ENCODE measurements at regions not wholly inside any gene's neighbourhood (a gene's known extent, or its start where the extent isn't known, plus 50 kb on each side); places are given as distances from the start of the nearest gene placed in this dataset.

DNA sequence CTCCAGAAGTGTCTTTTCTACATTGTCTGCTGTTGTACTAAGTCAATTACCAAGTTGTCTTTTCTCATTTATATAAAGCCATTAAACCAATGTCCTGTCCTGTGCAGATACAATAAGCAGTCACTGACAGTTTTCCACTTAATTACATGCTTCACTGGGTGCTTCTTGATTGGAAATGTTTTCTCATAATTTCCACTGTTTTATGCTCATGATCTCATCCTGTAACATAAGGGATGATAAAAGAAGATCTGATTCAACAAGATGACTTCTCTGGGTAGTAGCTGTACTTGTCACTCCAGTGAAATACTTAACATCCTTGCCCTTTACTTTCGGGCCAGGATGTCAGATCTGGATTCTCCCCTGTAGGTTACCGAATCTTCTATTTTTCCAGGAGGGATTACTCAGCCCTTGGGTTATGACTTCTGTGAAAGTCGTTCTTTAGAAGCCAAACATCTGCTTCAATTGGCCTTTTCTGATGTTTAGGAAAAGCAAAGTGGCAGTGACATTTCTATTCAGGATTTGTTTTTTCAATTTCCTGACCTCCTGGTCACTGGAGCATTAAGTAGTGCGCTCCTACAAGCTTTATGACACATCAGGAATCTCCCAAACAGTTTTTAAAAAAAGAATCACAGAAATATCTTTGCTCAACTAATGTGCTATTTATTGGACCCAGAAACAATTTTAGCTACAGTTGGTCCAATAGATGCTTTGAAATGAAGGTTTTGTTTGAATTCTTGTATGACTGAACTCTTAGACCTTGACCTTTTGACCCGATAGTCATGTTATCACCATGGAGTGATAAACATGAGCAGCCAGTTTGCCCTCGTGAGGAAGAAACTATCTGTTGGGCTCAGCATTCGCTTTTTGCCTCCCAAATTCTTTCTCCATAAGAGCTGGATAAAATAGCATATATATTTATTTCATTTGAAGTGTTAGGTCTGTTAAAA, 234.5 kb upstream of the SSTR1 start:
- Histone ChIP-seq H3K4me1 (ENCODE audit: control insufficient read depth in 1 of 2, insufficient read depth in 2 of 2, low read length in 2 of 2) (no peaks in the 10 kb centered on the region), H2AFZ (ENCODE audit: insufficient read depth, low read depth, low read length, poor library complexity, severe bottlenecking) (no peak overlapping the region), H4K20me1 (ENCODE audit: insufficient read depth, low read length) (no peaks in the 10 kb centered on the region), H3K4me3 (replicated peaks in 1 of 3; ENCODE audit: low read depth in 2 of 3, low read length in 3 of 3) (no peak overlapping the region), H3K27me3 (ENCODE audit: control insufficient read depth in 2 of 2, insufficient read depth in 2 of 2, low read length in 2 of 2) (no peaks in the 10 kb centered on the region), H3K36me3 (replicated peaks in 1 of 2; ENCODE audit: control insufficient read depth in 1 of 2, insufficient read depth in 2 of 2, low read length in 2 of 2) (no peaks in the 10 kb centered on the region), H3K79me2 (ENCODE audit: insufficient read depth, low read length) (no peaks in the 10 kb centered on the region), H3K9ac (ENCODE audit: insufficient read depth, low read length, poor library complexity, severe bottlenecking) (no peak overlapping the region), H3K4me2 (replicated peaks; ENCODE audit: extremely low read depth, low read length, poor library complexity, severe bottlenecking) (no peak overlapping the region), H3K27ac (ENCODE audit: low read depth in 1 of 2, low read length in 2 of 2) (no peak overlapping the region), H3K9me3 (replicated peaks in 1 of 2; ENCODE audit: control insufficient read depth in 1 of 2, insufficient read depth in 1 of 2, low read length in 2 of 2) (no peaks in the 10 kb centered on the region)
- no peaks in the 10 kb centered on the region for H3K36me3 Mint-ChIP-seq
- no peaks in the 10 kb centered on the region for H3K4me1 Mint-ChIP-seq
- H3K27ac Mint-ChIP-seq, result no peak overlapping the region
- intact Hi-C loops (cut with micrococcal nuclease), result no loop called here
- no peak for DNase-seq
- TF ChIP-seq, protein P1, sequence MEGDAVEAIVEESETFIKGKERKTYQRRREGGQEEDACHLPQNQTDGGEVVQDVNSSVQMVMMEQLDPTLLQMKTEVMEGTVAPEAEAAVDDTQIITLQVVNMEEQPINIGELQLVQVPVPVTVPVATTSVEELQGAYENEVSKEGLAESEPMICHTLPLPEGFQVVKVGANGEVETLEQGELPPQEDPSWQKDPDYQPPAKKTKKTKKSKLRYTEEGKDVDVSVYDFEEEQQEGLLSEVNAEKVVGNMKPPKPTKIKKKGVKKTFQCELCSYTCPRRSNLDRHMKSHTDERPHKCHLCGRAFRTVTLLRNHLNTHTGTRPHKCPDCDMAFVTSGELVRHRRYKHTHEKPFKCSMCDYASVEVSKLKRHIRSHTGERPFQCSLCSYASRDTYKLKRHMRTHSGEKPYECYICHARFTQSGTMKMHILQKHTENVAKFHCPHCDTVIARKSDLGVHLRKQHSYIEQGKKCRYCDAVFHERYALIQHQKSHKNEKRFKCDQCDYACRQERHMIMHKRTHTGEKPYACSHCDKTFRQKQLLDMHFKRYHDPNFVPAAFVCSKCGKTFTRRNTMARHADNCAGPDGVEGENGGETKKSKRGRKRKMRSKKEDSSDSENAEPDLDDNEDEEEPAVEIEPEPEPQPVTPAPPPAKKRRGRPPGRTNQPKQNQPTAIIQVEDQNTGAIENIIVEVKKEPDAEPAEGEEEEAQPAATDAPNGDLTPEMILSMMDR (IDR thresholded peaks at IDR 0.05), result no peak
- H3K27me3 Mint-ChIP-seq (ENCODE audit: low read depth in 3 of 3), result peaks cover 0 to 1% (median 0%) of the 10 kb centered on the region in 3 donors
- peaks cover 0 to 4% (median 4%) of the 10 kb centered on the region in 7 donors for H3K9me3 Mint-ChIP-seq
- WGBS (ENCODE audit: insufficient coverage), result 73% methylated on average over 3 of the region's 7 CpGs
- no peak overlapping the region for H3K4me3 Mint-ChIP-seq

DNA sequence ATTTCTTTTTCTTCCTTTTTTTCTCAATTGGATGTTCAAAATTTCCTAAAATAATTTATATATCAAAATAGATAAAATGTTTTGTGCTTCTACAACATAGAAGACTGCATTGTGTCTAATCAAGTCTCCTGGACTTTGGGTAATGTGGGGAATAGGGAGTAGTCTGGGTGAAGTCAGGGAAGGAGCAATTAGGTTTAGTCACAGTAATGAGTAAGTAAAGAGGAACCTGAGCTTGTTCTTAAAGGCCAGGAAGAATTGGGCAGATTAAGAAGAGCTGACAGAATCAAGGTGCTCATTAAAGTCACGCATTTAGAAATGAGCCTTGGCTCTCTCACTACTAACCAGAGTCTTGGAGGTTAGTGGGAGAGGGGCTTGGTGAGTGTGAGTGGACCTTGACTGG, 233.3 kb upstream of the SSTR1 start:
- Histone ChIP-seq H3K9ac (ENCODE audit: insufficient read depth, low read length, poor library complexity, severe bottlenecking) (no peak overlapping the region), H3K36me3 (replicated peaks in 1 of 2; ENCODE audit: control insufficient read depth in 1 of 2, insufficient read depth in 2 of 2, low read length in 2 of 2) (no peaks in the 10 kb centered on the region), H3K79me2 (ENCODE audit: insufficient read depth, low read length) (no peaks in the 10 kb centered on the region), H3K9me3 (replicated peaks in 1 of 2; ENCODE audit: control insufficient read depth in 1 of 2, insufficient read depth in 1 of 2, low read length in 2 of 2) (no peaks in the 10 kb centered on the region), H3K27me3 (ENCODE audit: control insufficient read depth in 2 of 2, insufficient read depth in 2 of 2, low read length in 2 of 2) (no peaks in the 10 kb centered on the region), H3K4me3 (replicated peaks in 1 of 3; ENCODE audit: low read depth in 2 of 3, low read length in 3 of 3) (no peak overlapping the region), H3K27ac (ENCODE audit: low read depth in 1 of 2, low read length in 2 of 2) (no peak overlapping the region), H4K20me1 (ENCODE audit: insufficient read depth, low read length) (no peaks in the 10 kb centered on the region), H3K4me1 (ENCODE audit: control insufficient read depth in 1 of 2, insufficient read depth in 2 of 2, low read length in 2 of 2) (no peaks in the 10 kb centered on the region), H2AFZ (ENCODE audit: insufficient read depth, low read depth, low read length, poor library complexity, severe bottlenecking) (no peak overlapping the region), H3K4me2 (replicated peaks; ENCODE audit: extremely low read depth, low read length, poor library complexity, severe bottlenecking) (no peak overlapping the region)
- H3K27me3 Mint-ChIP-seq (ENCODE audit: low read depth in 3 of 3), result peaks cover 0 to 1% (median 0%) of the 10 kb centered on the region in 3 donors
- no CpG with 5 or more reads among the region's 1 CpG for WGBS (ENCODE audit: insufficient coverage)
- H3K4me3 Mint-ChIP-seq, result no peak overlapping the region
- intact Hi-C loops (cut with micrococcal nuclease), result no loop called here
- DNase-seq, result no peak
- TF ChIP-seq, protein P1 (IDR thresholded peaks at IDR 0.05), result no peak
- H3K9me3 Mint-ChIP-seq, result peaks cover under 1 to 7% (median 3%) of the 10 kb centered on the region in 7 donors
- H3K27ac Mint-ChIP-seq, result no peak overlapping the region
- no peaks in the 10 kb centered on the region for H3K36me3 Mint-ChIP-seq
- H3K4me1 Mint-ChIP-seq, result no peaks in the 10 kb centered on the region

All from CD14-positive monocyte (primary cell).